Activated B cell treated with CpG ODN at 0.5 μM for 24 hours (primary cell): ENCODE measurements at regions not wholly inside any gene's neighbourhood (a gene's known extent, or its start where the extent isn't known, plus 50 kb on each side); places are given as distances from the start of the nearest gene placed in this dataset.

Experiments
- ATAC-seq: fragments of 200-7000 bp; cut with Tn5 transposase; one replicate; pipeline ENCODE4 v1.10.0; 2021; ENCODE audit warnings: low read depth, mild to moderate bottlenecking, moderate library complexity
- CTCF ChIA-PET: fragments of 350-600 bp; sonication (Branson Sonifier 250); formaldehyde crosslinking; loops from one replicate; lab custom pipeline; 2021; ENCODE audit warnings: antibody characterized with exemption; lab: Charles Lee
- POLR2A ChIA-PET: fragments of 350-600 bp; sonication (Branson Sonifier 250); formaldehyde crosslinking; loops from one replicate; lab custom pipeline; 2021; ENCODE audit warnings: antibody characterized with exemption; lab: Charles Lee
- DNase-seq: peaks from one replicate; pipeline ENCODE4 v3.0.0; 2022
- H3K27ac Mint-ChIP-seq: one replicate; pipeline ENCODE4 v1.8.0; 2020; ENCODE audit warnings: mixed read lengths
- H3K27me3 Mint-ChIP-seq: one replicate; pipeline ENCODE4 v1.8.0; 2021; ENCODE audit warnings: mixed read lengths
- H3K36me3 Mint-ChIP-seq: one replicate; pipeline ENCODE4 v1.8.0; 2021; ENCODE audit warnings: low read depth, mixed read lengths
- H3K4me1 Mint-ChIP-seq: one replicate; pipeline ENCODE4 v1.8.0; 2021; ENCODE audit warnings: mixed read lengths
- H3K4me3 Mint-ChIP-seq: one replicate; pipeline ENCODE4 v1.8.0; 2020; ENCODE audit warnings: mild to moderate bottlenecking, mixed read lengths
- H3K9me3 Mint-ChIP-seq: one replicate; pipeline ENCODE4 v1.8.0; 2020; ENCODE audit warnings: mixed read lengths
- CTCF ChIP-seq: fragments of 200-600 bp; IDR thresholded peaks from one replicate; pipeline ENCODE4 v1.8.0; 2022; ENCODE audit warnings: antibody characterized with exemption, mild to moderate bottlenecking
- intact Hi-C: fragments of 100-400 bp; cut with micrococcal nuclease; formaldehyde crosslinking; loops from one replicate; pipeline ENCODE4 v1.15.1; 2024

- H3K27ac Mint-ChIP-seq: no peak overlapping the region
- no peak overlapping the region for H3K4me3 Mint-ChIP-seq
- ChIA-PET CTCF (no interaction called here), POLR2A (no interaction called here)
- intact Hi-C loops: no loop called here
- H3K9me3 Mint-ChIP-seq: peaks cover 13% of the 10 kb centered on the region
- no peaks in the 10 kb centered on the region for H3K36me3 Mint-ChIP-seq
- ATAC-seq: no peak
- H3K27me3 Mint-ChIP-seq: peaks cover 2% of the 10 kb centered on the region
- no peak for DNase-seq
- no peaks in the 10 kb centered on the region for H3K4me1 Mint-ChIP-seq
- TF ChIP-seq CTCF: no peak
Observed at GRCh38 chr2:65807942-65808341, 375.5 kb upstream of the SPRED2 start.

- no peak for TF ChIP-seq CTCF
- DNase-seq: no peak
- ATAC-seq: no peak
- peaks cover 13% of the 10 kb centered on the region for H3K9me3 Mint-ChIP-seq
- POLR2A ChIA-PET: no interaction called here
- no peak overlapping the region for H3K27ac Mint-ChIP-seq
- intact Hi-C loops: no loop called here
- no peak overlapping the region for H3K4me3 Mint-ChIP-seq
- CTCF ChIA-PET: no interaction called here
- peaks cover 5% of the 10 kb centered on the region for H3K27me3 Mint-ChIP-seq
- H3K36me3 Mint-ChIP-seq: no peaks in the 10 kb centered on the region
- H3K4me1 Mint-ChIP-seq: no peaks in the 10 kb centered on the region
Observed at GRCh38 chr2:65804777-65805176, 372.4 kb upstream of the SPRED2 start.

GRCh38 chr2:65802298-65802942 is 370.0 kb upstream of the SPRED2 start:
- Mint-ChIP-seq H3K27me3 (peaks cover 5% of the 10 kb centered on the region), H3K9me3 (peaks cover 7% of the 10 kb centered on the region), H3K4me3 (no peak overlapping the region), H3K27ac (no peak overlapping the region), H3K4me1 (no peaks in the 10 kb centered on the region), H3K36me3 (no peaks in the 10 kb centered on the region)
- intact Hi-C loops: no loop called here
- POLR2A ChIA-PET: no interaction called here
- ATAC-seq (no peak), DNase-seq (no peak)
- CTCF ChIA-PET: no interaction called here
- TF ChIP-seq CTCF: no peak

GRCh38 chr2:65800998-65801397 is 368.6 kb upstream of the SPRED2 start:
- H3K4me1 Mint-ChIP-seq: no peaks in the 10 kb centered on the region
- no peaks in the 10 kb centered on the region for H3K36me3 Mint-ChIP-seq
- no peak overlapping the region for H3K27ac Mint-ChIP-seq
- H3K4me3 Mint-ChIP-seq: no peak overlapping the region
- peaks cover 10% of the 10 kb centered on the region for H3K27me3 Mint-ChIP-seq
- TF ChIP-seq CTCF: no peak
- no peak for DNase-seq
- H3K9me3 Mint-ChIP-seq: peaks cover 3% of the 10 kb centered on the region
- CTCF ChIA-PET: interaction anchor here (0.6 to 2.1 kb wide), 2 partner anchors 113 to 161 kb away, joined by 4 to 7 read pairs; no protein-coding TSS in a partner anchor
- intact Hi-C loops: no loop called here
- POLR2A ChIA-PET: no interaction called here
- no peak for ATAC-seq

- no peak for TF ChIP-seq CTCF
- no peak for DNase-seq
- Mint-ChIP-seq H3K27ac (no peak overlapping the region), H3K36me3 (no peaks in the 10 kb centered on the region), H3K9me3 (no peaks in the 10 kb centered on the region), H3K4me1 (no peaks in the 10 kb centered on the region), H3K4me3 (no peak overlapping the region), H3K27me3 (peaks cover 10% of the 10 kb centered on the region)
- CTCF ChIA-PET: no interaction called here
- intact Hi-C loops: no loop called here
- POLR2A ChIA-PET: no interaction called here
- ATAC-seq: no peak
Observed at GRCh38 chr2:65799141-65799854, 366.9 kb upstream of the SPRED2 start.
